GM19025 (cell line): ENCODE measurements at regions not wholly inside any gene's neighbourhood (a gene's known extent, or its start where the extent isn't known, plus 50 kb on each side); places are given as distances from the start of the nearest gene placed in this dataset.

Experiments
- ATAC-seq: cut with Tn5 transposase; IDR thresholded peaks from one replicate; pipeline ENCODE4 v1.9.1; 2021; ENCODE audit warnings: mild to moderate bottlenecking, low read depth, moderate library complexity; ENCODE audit not compliant: unreplicated experiment

GRCh38 chr12:89988188-89988915 is 279.7 kb upstream of the ATP2B1 start:
- no peak for ATAC-seq

- no peak for ATAC-seq
These were observed 277.3 kb upstream of the ATP2B1 start for GRCh38 chr12:89985935-89986334.

- no peak for ATAC-seq
These were observed 276.2 kb upstream of the ATP2B1 start for GRCh38 chr12:89984846-89985245.

GRCh38 chr12:89983622-89984021 is 275.0 kb upstream of the ATP2B1 start:
- ATAC-seq, result no peak

GRCh38 chr12:89980236-89980635 is 271.6 kb upstream of the ATP2B1 start:
- no peak for ATAC-seq

- ATAC-seq, result no peak
These were observed 268.9 kb upstream of the ATP2B1 start for GRCh38 chr12:89977405-89978085.

GRCh38 chr12:89976866-89977265 is 268.2 kb upstream of the ATP2B1 start:
- no peak for ATAC-seq

- no peak for ATAC-seq
These were observed 266.9 kb upstream of the ATP2B1 start for GRCh38 chr12:89975574-89975973.

GRCh38 chr12:89971880-89972279 is 263.2 kb upstream of the ATP2B1 start:
- no peak for ATAC-seq

GRCh38 chr12:89970722-89971121 is 262.1 kb upstream of the ATP2B1 start:
- ATAC-seq, result no peak

- ATAC-seq, result no peak
These were observed 260.5 kb upstream of the ATP2B1 start for GRCh38 chr12:89969093-89969492.

GRCh38 chr12:89968151-89968700 is 259.6 kb upstream of the ATP2B1 start:
- no peak for ATAC-seq

- ATAC-seq, result no peak
These were observed 258.0 kb upstream of the ATP2B1 start for GRCh38 chr12:89966495-89967240.

GRCh38 chr12:89965993-89966392 is 257.4 kb upstream of the ATP2B1 start:
- ATAC-seq, result no peak

GRCh38 chr12:89962648-89963047 is 254.0 kb upstream of the ATP2B1 start:
- ATAC-seq, result no peak

GRCh38 chr12:89960607-89961394 is 252.2 kb upstream of the ATP2B1 start:
- peak; percentile 26 for ATAC-seq

GRCh38 chr12:89960011-89960507 is 251.4 kb upstream of the ATP2B1 start:
- peak; percentile 97 for ATAC-seq

- ATAC-seq, result no peak
These were observed 250.5 kb upstream of the ATP2B1 start for GRCh38 chr12:89959179-89959578.

GRCh38 chr12:89954259-89954658 is 245.6 kb upstream of the ATP2B1 start:
- ATAC-seq, result no peak

GRCh38 chr12:89951694-89952060 is 243.0 kb upstream of the ATP2B1 start:
- no peak for ATAC-seq
